ENCODE measurements at regions not wholly inside any gene's neighbourhood (a gene's known extent, or its start where the extent isn't known, plus 50 kb on each side); places are given as distances from the start of the nearest gene placed in this dataset.

DNA sequence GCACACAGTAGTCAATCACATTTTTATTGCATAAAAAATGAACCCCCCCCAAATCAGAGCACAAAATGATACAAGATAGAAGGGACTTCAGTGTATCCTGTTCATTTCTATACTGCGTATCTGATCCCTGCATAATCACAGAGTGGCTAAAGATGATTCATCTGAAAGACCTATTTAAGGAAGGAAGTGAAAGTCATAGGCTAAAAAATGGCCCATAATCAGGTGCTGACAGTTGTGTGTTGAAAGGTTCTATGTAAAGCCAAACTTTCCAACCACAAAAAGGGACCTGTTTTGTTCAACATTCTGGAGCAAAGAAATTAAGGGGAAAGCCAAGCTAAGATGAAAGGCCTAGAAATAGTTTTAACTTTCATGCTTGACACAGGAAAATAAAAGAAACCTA is 147.8 kb upstream of the ATP2B1 start:
- SMC1A ChIA-PET (ENCODE audit: uncharacterized antibody, unreplicated experiment) = interaction anchor here (0.6 to 3.8 kb wide), 26 partner anchors 8 to 313 kb away, joined by 3 to 26 read pairs (median 4); partner anchors contain the start of gene ATP2B1
- H4K20me1 ChIP-seq (ENCODE audit: control insufficient read depth, insufficient read depth) = no peaks in the 10 kb centered on the region
- no TSS peak for BruUV-seq (replicated peaks)
- no peaks in the 10 kb centered on the region for H3K36me3 ChIP-seq (ENCODE audit: control insufficient read depth in 2 of 2, insufficient read depth in 2 of 2, low read length in 1 of 2)
- H3K27ac ChIP-seq (ENCODE audit: control insufficient read depth, insufficient read depth) = peak overlapping the region; percentile 42
- no peaks in the 10 kb centered on the region; the same call in 2 of the 3 replicates for H3K9me3 ChIP-seq (replicated peaks; ENCODE audit: control insufficient read depth, insufficient read depth, low read length)
- no peaks in the 10 kb centered on the region for H3K27me3 ChIP-seq (replicated peaks in 1 of 2; ENCODE audit: control insufficient read depth in 2 of 2, insufficient read depth in 2 of 2, low read length in 1 of 2)
- 0% methylated on average over 1 of the region's 1 CpG for WGBS (ENCODE audit: insufficient coverage, insufficient replicate concordance, low lambda C conversion rate, missing lambda C conversion rate)
- RAD21 ChIA-PET (ENCODE audit: unreplicated experiment) = interaction anchor here (0.8 to 3.8 kb wide), 15 partner anchors 14 to 312 kb away, joined by 3 to 21 read pairs (median 5); partner anchors contain the start of gene ATP2B1
- peak overlapping the region; percentile 49; the same call in 1 of the 2 replicates for H3K4me2 ChIP-seq (ENCODE audit: control insufficient read depth, insufficient read depth)
- H2AFZ ChIP-seq (ENCODE audit: control insufficient read depth, low read depth, low read length) = peak overlapping the region; percentile 50; the same call in 1 of the 2 replicates
- H3K79me2 ChIP-seq (ENCODE audit: control insufficient read depth, insufficient read depth, low read length) = no peaks in the 10 kb centered on the region
- in situ Hi-C loops (cut with MboI) = loop anchor here (5.0 kb wide), 1 partner anchor 94 kb away; no protein-coding TSS in a partner anchor
- FAIRE-seq = peak; percentile 81
- ATAC-seq = peak; percentile 90
- CTCF ChIA-PET = interaction anchor here (0.9 to 3.5 kb wide), 8 partner anchors 10 to 313 kb away, joined by 3 to 9 read pairs (median 5); partner anchors contain the start of gene ATP2B1
- no peak overlapping the region for H3K4me3 ChIP-seq
- H3K4me1 ChIP-seq (ENCODE audit: control insufficient read depth, insufficient read depth, low read length) = peaks cover 43% of the 10 kb centered on the region
- H3K9ac ChIP-seq (ENCODE audit: control insufficient read depth, insufficient read depth, low read length) = no peak overlapping the region
- POLR2A ChIA-PET = interaction anchor here (1.0 to 2.7 kb wide), 3 partner anchors 8 to 104 kb away, joined by 5 to 12 read pairs (median 6); no protein-coding TSS in a partner anchor
- intact Hi-C loops (cut with micrococcal nuclease; ENCODE audit: unreplicated experiment) = loop anchor here (1.0 to 5.0 kb wide), 3 partner anchors 100 to 314 kb away; no protein-coding TSS in a partner anchor
- peak; percentile 85 for DNase-seq (ENCODE audit: low read depth, low spot score)
- TF ChIP-seq YBX1 (IDR thresholded peaks at IDR 0.05) = no peak
- TF ChIP-seq FOXM1 (IDR thresholded peaks at IDR 0.05; ENCODE audit: low read depth, low read length) = peak; percentile 94
- TF ChIP-seq SIX5 (IDR thresholded peaks at IDR 0.05; ENCODE audit: low read depth, low read length, severe bottlenecking) = no peak
- TF ChIP-seq NR2C1 (IDR thresholded peaks at IDR 0.05) = no peak
- TF ChIP-seq BCLAF1 (IDR thresholded peaks at IDR 0.05) = no peak
- TF ChIP-seq CBFB (IDR thresholded peaks at IDR 0.05; ENCODE audit: low read depth) = 0 out of 2 replicates have a peak, but pooled peaks have one; percentile 56
- no peak for TF ChIP-seq ELK1 (IDR thresholded peaks at IDR 0.05; ENCODE audit: low read depth, low read length)
- peak; percentile 96 for TF ChIP-seq DPF2 (IDR thresholded peaks at IDR 0.05)
- no peak for TF ChIP-seq HDAC2 (IDR thresholded peaks at IDR 0.05)
- TF ChIP-seq MAX (IDR thresholded peaks at IDR 0.05; ENCODE audit: low read depth, low read length) = no peak
- TF ChIP-seq EP300 (IDR thresholded peaks at IDR 0.05; ENCODE audit: borderline replicate concordance in 1 of 2, control insufficient read depth in 1 of 2, low read depth in 2 of 2, low read length in 2 of 2) = peak; percentile 97
- peak; percentile 77; the same call in 1 of the 2 replicates for TF ChIP-seq ZBED1 (IDR thresholded peaks at IDR 0.05; ENCODE audit: borderline replicate concordance)
- TF ChIP-seq, protein P1, sequence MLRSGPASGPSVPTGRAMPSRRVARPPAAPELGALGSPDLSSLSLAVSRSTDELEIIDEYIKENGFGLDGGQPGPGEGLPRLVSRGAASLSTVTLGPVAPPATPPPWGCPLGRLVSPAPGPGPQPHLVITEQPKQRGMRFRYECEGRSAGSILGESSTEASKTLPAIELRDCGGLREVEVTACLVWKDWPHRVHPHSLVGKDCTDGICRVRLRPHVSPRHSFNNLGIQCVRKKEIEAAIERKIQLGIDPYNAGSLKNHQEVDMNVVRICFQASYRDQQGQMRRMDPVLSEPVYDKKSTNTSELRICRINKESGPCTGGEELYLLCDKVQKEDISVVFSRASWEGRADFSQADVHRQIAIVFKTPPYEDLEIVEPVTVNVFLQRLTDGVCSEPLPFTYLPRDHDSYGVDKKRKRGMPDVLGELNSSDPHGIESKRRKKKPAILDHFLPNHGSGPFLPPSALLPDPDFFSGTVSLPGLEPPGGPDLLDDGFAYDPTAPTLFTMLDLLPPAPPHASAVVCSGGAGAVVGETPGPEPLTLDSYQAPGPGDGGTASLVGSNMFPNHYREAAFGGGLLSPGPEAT (IDR thresholded peaks at IDR 0.05; ENCODE audit: low read depth) = peak; percentile 98
- no peak for TF ChIP-seq CHD2 (IDR thresholded peaks at IDR 0.05; ENCODE audit: borderline replicate concordance, low read depth, low read length)
- TF ChIP-seq ASH2L (IDR thresholded peaks at IDR 0.05; ENCODE audit: borderline replicate concordance, low read depth) = no peak
- no peak for TF ChIP-seq SUPT20H (IDR thresholded peaks at IDR 0.05; ENCODE audit: borderline replicate concordance, control insufficient read depth, low read depth, low read length)
- no peak for TF ChIP-seq ZZZ3 (IDR thresholded peaks at IDR 0.05; ENCODE audit: control insufficient read depth, insufficient read length, low read depth)
- TF ChIP-seq SUZ12 (IDR thresholded peaks at IDR 0.05; ENCODE audit: unreplicated experiment) = no peak
- TF ChIP-seq ZNF24 (IDR thresholded peaks at IDR 0.05) = peak; percentile 34; the same call in 1 of the 2 replicates

Data from GM12878 (cell line).